MM.1S (cell line): ENCODE measurements at regions not wholly inside any gene's neighbourhood (a gene's known extent, or its start where the extent isn't known, plus 50 kb on each side); places are given as distances from the start of the nearest gene placed in this dataset.
"Not testable (repeated sequence)": the region's sequence is repeated elsewhere in the genome, so short reads cannot be mapped to it uniquely, and the experiment has no call there.

Experiments used
- DNase-seq: peaks from one replicate; pipeline ENCODE4 v3.0.0-alpha.2; 2015
- H2AFZ ChIP-seq: fragments of 300-600 bp; sonication (generic); 2 replicates; pipeline ENCODE4 v1.6.0; 2016; ENCODE audit warnings: antibody characterized with exemption, low read length
- H3F3A ChIP-seq: fragments of 300-600 bp; sonication (generic); 2 replicates; pipeline ENCODE4 v1.6.1; 2016; ENCODE audit warnings: mild to moderate bottlenecking, antibody characterized with exemption, low read length, moderate library complexity, mixed read lengths; ENCODE audit not compliant: insufficient read depth
- H3K27ac ChIP-seq: fragments of 300-600 bp; sonication (generic); 2 replicates; pipeline ENCODE4 v1.5.1; 2016; ENCODE audit warnings: mild to moderate bottlenecking, low read length
- H3K27me3 ChIP-seq: fragments of 300-600 bp; sonication (generic); replicated peaks from 2 replicates; pipeline ENCODE4 v1.6.0; 2016; ENCODE audit warnings: low read length; ENCODE audit not compliant: insufficient read depth
- H3K36me3 ChIP-seq: fragments of 300-600 bp; sonication (generic); replicated peaks from 2 replicates; pipeline ENCODE4 v1.6.1; 2016; ENCODE audit warnings: mild to moderate bottlenecking, low read length, mixed read lengths; ENCODE audit not compliant: insufficient read depth
- H3K4me1 ChIP-seq: fragments of 300-600 bp; sonication (generic); 2 replicates; pipeline ENCODE4 v1.6.1; 2016; ENCODE audit warnings: low read length, mixed read lengths
- H3K4me2 ChIP-seq: fragments of 300-600 bp; sonication (generic); 2 replicates; pipeline ENCODE4 v1.6.0; 2016; ENCODE audit warnings: low read depth, low read length
- H3K4me3 ChIP-seq: fragments of 300-600 bp; sonication (generic); 2 replicates; pipeline ENCODE4 v1.5.1; 2016; ENCODE audit warnings: low read length, mixed read lengths
- H3K79me2 ChIP-seq: fragments of 300-600 bp; sonication (generic); 2 replicates; pipeline ENCODE4 v1.6.1; 2016; ENCODE audit warnings: mixed run types, low read length, mixed read lengths
- H3K9ac ChIP-seq: fragments of 300-600 bp; sonication (generic); 2 replicates; pipeline ENCODE4 v1.6.1; 2016; ENCODE audit warnings: low read length, mixed read lengths
- H3K9me2 ChIP-seq: fragments of 300-600 bp; sonication (generic); replicated peaks from 2 replicates; pipeline ENCODE4 v1.6.1; 2016; ENCODE audit warnings: mild to moderate bottlenecking, low read length, mixed read lengths; ENCODE audit not compliant: insufficient read depth
- H3K9me3 ChIP-seq: fragments of 300-600 bp; sonication (generic); replicated peaks from 2 replicates; pipeline ENCODE4 v1.6.1; 2016; ENCODE audit warnings: mild to moderate bottlenecking, low read length, mixed read lengths; ENCODE audit not compliant: insufficient read depth
- H4K20me1 ChIP-seq: fragments of 300-600 bp; sonication (generic); 2 replicates; pipeline ENCODE4 v1.6.1; 2016; ENCODE audit warnings: mild to moderate bottlenecking, low read length, moderate library complexity, mixed read lengths; ENCODE audit not compliant: insufficient read depth
- EZH2 ChIP-seq: fragments of 300-600 bp; sonication (generic); optimal IDR thresholded peaks from 2 replicates; pipeline ENCODE3; 2017; ENCODE audit warnings: low read depth, mild to moderate bottlenecking, antibody characterized with exemption, low read length, mixed read lengths
- EZH2phosphoT487 ChIP-seq: fragments of 300-600 bp; sonication (generic); IDR thresholded peaks from 2 replicates; pipeline ENCODE4 v1.6.1; 2018; ENCODE audit warnings: antibody characterized with exemption, low read length
- TF ChIP-seq, protein P1 (sequence below): fragments of 300-600 bp; sonication (generic); IDR thresholded peaks from 2 replicates; pipeline ENCODE4 v1.5.1; 2016; ENCODE audit warnings: antibody characterized with exemption, low read length, mixed read lengths

DNA sequence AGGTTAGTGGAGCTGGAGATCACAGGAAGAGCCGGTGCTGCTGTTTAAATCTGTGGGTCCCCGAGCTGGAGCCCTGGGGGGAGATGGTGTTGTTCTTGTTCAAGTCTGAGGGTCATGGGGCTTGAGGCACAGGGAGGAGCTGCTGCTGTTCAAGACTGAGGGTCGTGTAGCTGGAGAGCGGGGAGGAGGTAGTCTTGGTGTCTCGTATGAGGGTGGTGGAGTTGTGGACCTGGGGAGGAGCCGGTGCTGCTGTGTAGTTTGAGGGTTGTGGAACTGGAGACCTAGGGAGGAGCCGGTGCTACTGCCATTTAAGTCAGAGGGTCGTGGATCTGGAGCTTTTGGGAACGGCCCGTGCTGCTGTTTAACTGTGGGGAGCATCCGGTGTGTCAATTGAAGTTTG lies 112.2 kb upstream of the SULF2 start:
- Histone ChIP-seq H3K36me3 (no peaks in the 10 kb centered on the region), H3F3A (no peaks in the 10 kb centered on the region), H3K9me2 (no peaks in the 10 kb centered on the region), H3K4me3 (no peak overlapping the region), H3K9me3 (no peaks in the 10 kb centered on the region), H2AFZ (no peak overlapping the region), H4K20me1 (no peaks in the 10 kb centered on the region), H3K27ac (no peak overlapping the region), H3K4me1 (no peaks in the 10 kb centered on the region), H3K79me2 (no peaks in the 10 kb centered on the region), H3K9ac (no peak overlapping the region), H3K27me3 (no peaks in the 10 kb centered on the region), H3K4me2 (no peak overlapping the region)
- no peak for DNase-seq
- TF ChIP-seq EZH2phosphoT487 (no peak), EZH2 (no peak)
- TF ChIP-seq, protein P1, sequence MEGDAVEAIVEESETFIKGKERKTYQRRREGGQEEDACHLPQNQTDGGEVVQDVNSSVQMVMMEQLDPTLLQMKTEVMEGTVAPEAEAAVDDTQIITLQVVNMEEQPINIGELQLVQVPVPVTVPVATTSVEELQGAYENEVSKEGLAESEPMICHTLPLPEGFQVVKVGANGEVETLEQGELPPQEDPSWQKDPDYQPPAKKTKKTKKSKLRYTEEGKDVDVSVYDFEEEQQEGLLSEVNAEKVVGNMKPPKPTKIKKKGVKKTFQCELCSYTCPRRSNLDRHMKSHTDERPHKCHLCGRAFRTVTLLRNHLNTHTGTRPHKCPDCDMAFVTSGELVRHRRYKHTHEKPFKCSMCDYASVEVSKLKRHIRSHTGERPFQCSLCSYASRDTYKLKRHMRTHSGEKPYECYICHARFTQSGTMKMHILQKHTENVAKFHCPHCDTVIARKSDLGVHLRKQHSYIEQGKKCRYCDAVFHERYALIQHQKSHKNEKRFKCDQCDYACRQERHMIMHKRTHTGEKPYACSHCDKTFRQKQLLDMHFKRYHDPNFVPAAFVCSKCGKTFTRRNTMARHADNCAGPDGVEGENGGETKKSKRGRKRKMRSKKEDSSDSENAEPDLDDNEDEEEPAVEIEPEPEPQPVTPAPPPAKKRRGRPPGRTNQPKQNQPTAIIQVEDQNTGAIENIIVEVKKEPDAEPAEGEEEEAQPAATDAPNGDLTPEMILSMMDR = no peak

DNA sequence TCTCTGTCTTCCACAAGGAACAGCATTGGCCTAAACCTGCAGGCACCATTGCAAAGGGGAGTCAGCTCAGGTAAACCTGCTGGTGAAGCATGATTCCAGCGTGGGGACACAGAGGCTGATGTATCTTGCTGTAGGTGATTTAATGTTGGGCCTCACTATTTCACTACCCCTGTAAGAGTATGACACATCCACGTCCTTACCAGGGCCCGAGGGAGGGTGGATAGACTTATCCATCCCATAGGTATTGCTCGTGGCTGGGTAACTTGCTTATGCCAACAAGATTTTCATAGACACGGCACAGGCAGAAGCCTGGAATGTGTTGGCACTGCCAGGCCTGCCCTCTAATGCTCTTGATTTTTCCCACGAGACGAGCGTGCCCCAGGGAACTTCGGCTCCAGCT lies 107.4 kb upstream of the SULF2 start:
- H3K79me2 ChIP-seq, H2AFZ ChIP-seq, H3K27ac ChIP-seq, H3K9me2 ChIP-seq, DNase-seq, H3K4me2 ChIP-seq, H3K27me3 ChIP-seq, H3K9ac ChIP-seq, H4K20me1 ChIP-seq, H3K4me3 ChIP-seq, H3K36me3 ChIP-seq, H3K9me3 ChIP-seq, H3K4me1 ChIP-seq, H3F3A ChIP-seq: not testable (repeated sequence)

- H3K36me3 ChIP-seq, H3K9me2 ChIP-seq, H2AFZ ChIP-seq, H3K27me3 ChIP-seq, H3K79me2 ChIP-seq, H3K9me3 ChIP-seq, H3K4me1 ChIP-seq, H4K20me1 ChIP-seq, H3K9ac ChIP-seq, H3K4me3 ChIP-seq, H3K4me2 ChIP-seq, H3K27ac ChIP-seq, H3F3A ChIP-seq, DNase-seq: not testable (repeated sequence)
These were observed 105.4 kb upstream of the SULF2 start for GRCh38 chr20:47890708-47891107.

- H3K79me2 ChIP-seq, H3K4me2 ChIP-seq, H3K27ac ChIP-seq, H4K20me1 ChIP-seq, H3K4me3 ChIP-seq, H3K9me2 ChIP-seq, DNase-seq, H3K27me3 ChIP-seq, H3K9me3 ChIP-seq, H3K4me1 ChIP-seq, H2AFZ ChIP-seq, H3K36me3 ChIP-seq, H3K9ac ChIP-seq, H3F3A ChIP-seq: not testable (repeated sequence)
These were observed 104.5 kb upstream of the SULF2 start for GRCh38 chr20:47889751-47890150.

GRCh38 chr20:47888351-47888750 lies 103.1 kb upstream of the SULF2 start:
- H2AFZ ChIP-seq = no peak overlapping the region
- no peaks in the 10 kb centered on the region for H3K79me2 ChIP-seq
- no peaks in the 10 kb centered on the region for H3K27me3 ChIP-seq
- H3K9me3 ChIP-seq = no peaks in the 10 kb centered on the region
- H3F3A ChIP-seq = no peaks in the 10 kb centered on the region
- no peak overlapping the region for H3K4me2 ChIP-seq
- H3K9me2 ChIP-seq = no peaks in the 10 kb centered on the region
- H3K9ac ChIP-seq = no peak overlapping the region
- no peak for DNase-seq
- TF ChIP-seq, protein P1 = no peak
- TF ChIP-seq EZH2 = no peak
- TF ChIP-seq EZH2phosphoT487 = no peak
- H3K36me3 ChIP-seq = no peaks in the 10 kb centered on the region
- H3K4me3 ChIP-seq = no peak overlapping the region
- H3K27ac ChIP-seq = no peak overlapping the region
- H3K4me1 ChIP-seq = no peaks in the 10 kb centered on the region
- no peaks in the 10 kb centered on the region for H4K20me1 ChIP-seq
